OCI-LY7 (cell line): ENCODE measurements at regions not wholly inside any gene's neighbourhood (a gene's known extent, or its start where the extent isn't known, plus 50 kb on each side); places are given as distances from the start of the nearest gene placed in this dataset.

Source experiments
- EZH2phosphoT487 ChIP-seq: fragments of 200-600 bp; sonication (generic); IDR thresholded peaks from 2 replicates; pipeline ENCODE4 v1.6.1; 2018; ENCODE audit warnings: low read depth, borderline replicate concordance, mild to moderate bottlenecking, mixed run types, antibody characterized with exemption, low read length, moderate library complexity, mixed read lengths
- TF ChIP-seq, protein P1 (sequence below): fragments of 200-600 bp; sonication (generic); conservative IDR thresholded peaks from 2 replicates; pipeline ENCODE4 v1.5.1; 2014; ENCODE audit warnings: mild to moderate bottlenecking, antibody characterized with exemption, low read length, moderate library complexity, mixed read lengths

DNA sequence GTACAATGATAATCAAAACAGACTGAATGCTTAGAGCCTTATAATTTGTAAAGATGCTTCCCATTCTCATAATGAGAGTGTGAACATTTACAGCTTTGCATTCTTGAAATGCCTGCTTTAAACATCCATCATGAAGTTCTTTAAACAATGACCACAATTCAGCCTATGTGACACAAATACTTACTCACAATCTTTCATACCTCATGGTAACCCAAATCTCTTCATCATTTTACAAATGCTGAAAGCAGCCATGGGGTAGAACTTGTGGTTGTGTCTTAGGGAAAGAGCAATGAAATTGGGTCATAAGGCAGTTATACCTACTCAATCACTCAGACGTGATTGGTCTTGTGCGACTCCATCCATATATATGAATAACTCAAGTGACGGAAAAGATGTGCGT, 140.7 kb downstream of the RND3 start:
- TF ChIP-seq EZH2phosphoT487: no peak
- TF ChIP-seq, protein P1, sequence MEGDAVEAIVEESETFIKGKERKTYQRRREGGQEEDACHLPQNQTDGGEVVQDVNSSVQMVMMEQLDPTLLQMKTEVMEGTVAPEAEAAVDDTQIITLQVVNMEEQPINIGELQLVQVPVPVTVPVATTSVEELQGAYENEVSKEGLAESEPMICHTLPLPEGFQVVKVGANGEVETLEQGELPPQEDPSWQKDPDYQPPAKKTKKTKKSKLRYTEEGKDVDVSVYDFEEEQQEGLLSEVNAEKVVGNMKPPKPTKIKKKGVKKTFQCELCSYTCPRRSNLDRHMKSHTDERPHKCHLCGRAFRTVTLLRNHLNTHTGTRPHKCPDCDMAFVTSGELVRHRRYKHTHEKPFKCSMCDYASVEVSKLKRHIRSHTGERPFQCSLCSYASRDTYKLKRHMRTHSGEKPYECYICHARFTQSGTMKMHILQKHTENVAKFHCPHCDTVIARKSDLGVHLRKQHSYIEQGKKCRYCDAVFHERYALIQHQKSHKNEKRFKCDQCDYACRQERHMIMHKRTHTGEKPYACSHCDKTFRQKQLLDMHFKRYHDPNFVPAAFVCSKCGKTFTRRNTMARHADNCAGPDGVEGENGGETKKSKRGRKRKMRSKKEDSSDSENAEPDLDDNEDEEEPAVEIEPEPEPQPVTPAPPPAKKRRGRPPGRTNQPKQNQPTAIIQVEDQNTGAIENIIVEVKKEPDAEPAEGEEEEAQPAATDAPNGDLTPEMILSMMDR: no peak
